Heart left ventricle (tissue), 16 donors: ENCODE measurements at regions not wholly inside any gene's neighbourhood (a gene's known extent, or its start where the extent isn't known, plus 50 kb on each side); places are given as distances from the start of the nearest gene placed in this dataset.

Experiments used
- ATAC-seq, 4 donors: fragments of 200-7000 bp; cut with Tn5 transposase; one replicate each; pipeline ENCODE4 v1.9.1; 2020 to 2022; ENCODE audit warnings: moderate library complexity in 4 of 4, mild to moderate bottlenecking in 3 of 4, moderate number of reproducible peaks in 1 of 4
- DNase-seq, 5 donors: peaks; one replicate each; pipeline ENCODE4 v3.0.0-alpha.2; 2020
- H3K27ac ChIP-seq, 12 donors: fragments of 200-600 bp; sonication (generic) in 4 of 12; one replicate each; pipeline versions ENCODE4 v1.5.0 to v1.8.0; 2016 to 2022; ENCODE audit warnings: mild to moderate bottlenecking in 2 of 12
- H3K27me3 ChIP-seq, 9 donors: fragments of 200-600 bp; sonication (generic) in 2 of 9; one replicate each; pipeline versions ENCODE4 v1.5.1 to v1.8.0; 2016 to 2022; ENCODE audit warnings: mild to moderate bottlenecking in 3 of 9
- H3K36me3 ChIP-seq, 9 donors: fragments of 200-600 bp; sonication (generic) in 2 of 9; one replicate each; pipeline versions ENCODE4 v1.5.0 to v1.8.0; 2018 to 2022; ENCODE audit warnings: mild to moderate bottlenecking in 2 of 9
- H3K4me1 ChIP-seq, 12 donors: fragments of 200-600 bp; sonication (generic) in 4 of 12; one replicate each; pipeline versions ENCODE4 v1.5.0 to v1.8.0; 2016 to 2022; ENCODE audit warnings: mild to moderate bottlenecking in 3 of 12
- H3K4me3 ChIP-seq, 12 donors: fragments of 200-600 bp; sonication (generic) in 4 of 12; one replicate each; pipeline versions ENCODE4 v1.5.0 to v1.8.0; 2017 to 2022; ENCODE audit warnings: mild to moderate bottlenecking in 9 of 12, moderate library complexity in 4 of 12
- H3K9me3 ChIP-seq, 12 donors: fragments of 200-600 bp; sonication (generic) in 4 of 12; one replicate each; pipeline versions ENCODE4 v1.5.0 to v1.8.0; 2016 to 2022; ENCODE audit warnings: mild to moderate bottlenecking in 1 of 12
- POLR2A ChIP-seq, 2 donors: fragments of 450-650 bp; IDR thresholded peaks; one replicate each; pipeline ENCODE4 v1.6.1; 2017; ENCODE audit warnings: antibody characterized with exemption in 2 of 2, mild to moderate bottlenecking in 2 of 2, moderate library complexity in 2 of 2
- WGBS, 4 donors: extraction: QIAGEN DNeasy Blood & Tissue Kit in 2 of 4; methylation state at CpG; one replicate each; pipeline versions ENCODE4 v1.1.5 to v1.1.7; 2013 to 2018; 5-methylcytosine and 5-hydroxymethylcytosine counted together
- intact Hi-C, 10 donors: fragments of 100-400 bp; cut with DNase I; formaldehyde crosslinking; loops; one replicate each; pipeline versions ENCODE4 v1.11.1 to v1.14.2; 2022
- TF ChIP-seq, protein P1 (sequence below), 12 donors: fragments of 200-600 bp; sonication (generic) in 4 of 12; IDR thresholded peaks; one replicate each; pipeline versions ENCODE4 v1.5.0 to v1.8.0; 2018 to 2022; ENCODE audit warnings: antibody characterized with exemption in 12 of 12, mild to moderate bottlenecking in 5 of 12
- donor health status: ischemic (EF 13 %, LVEDD 7.1; RV severe dilation, severe dysfunction).
- donor health status: healthy with polysubstance abuse.
- donor health status: DM: no; HTN: yes; CAD: no.
- donor health status: DM: no; HTN: no; CAD: no.
- donor health status: ischemic (EF 25% LVEDD 6.9; RV normal size, moderate dysfunction).
- donor health status: ischemic (EF 25% LVEDD 5.7; RV mildly dilated, moderate dysfunction).
- donor health status: healthy.
- donor health status: DM: yes; HTN: yes; CAD: no.
- donor health status: ischemic (EF 35%, LVEDD 5.7; RV mildly dilated, moderate dysfunction).
- donor health status: nonischemic (EF 11% LVEDD 7.7; RV severe dilation, severe dysfunction).
- donor health status: DM: yes; HTN: yes; CAD: no.
- donor health status: PGD.
- donor health status: ischemic (EF 29% LVEDD 5.4; RV normal size, mild dysfunction).
- donor health status: nonischemic (EF 23%, LVEDD 6.1; RV moderate dilation, normal function).

DNA sequence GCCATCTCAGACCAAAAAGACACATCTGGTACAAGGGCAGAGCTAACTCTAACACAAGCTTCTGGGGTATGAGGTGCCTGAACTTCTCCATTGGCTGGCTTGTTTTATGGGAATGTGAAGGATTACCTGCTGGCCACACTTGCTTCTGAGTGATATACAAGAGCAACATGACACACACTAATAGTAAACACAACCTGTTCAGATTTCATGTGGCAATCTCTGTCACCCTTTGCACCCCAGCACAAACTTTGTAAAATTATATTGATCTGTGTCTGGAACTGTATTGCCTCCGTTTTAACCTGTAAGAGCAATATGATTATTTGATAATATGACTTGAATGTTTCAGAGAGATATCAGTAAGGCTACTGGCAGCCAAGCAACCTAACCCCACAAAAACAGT is 276.7 kb downstream of the CCDC85A start:
- Histone ChIP-seq H3K9me3 (no peaks in the 10 kb centered on the region), H3K4me1 (no peaks in the 10 kb centered on the region), H3K27ac (no peak overlapping the region), H3K4me3 (no peak overlapping the region), H3K27me3 (no peaks in the 10 kb centered on the region), H3K36me3 (no peaks in the 10 kb centered on the region)
- no peak for TF ChIP-seq POLR2A (IDR thresholded peaks at IDR 0.05)
- ATAC-seq (no peak), DNase-seq (no peak)
- WGBS, 4 donors, result 49 to 90% (median 88%) methylated on average over 1 of the region's 1 CpG
- intact Hi-C loops, result loop anchor here in 2 of 10 donors (10.0 kb wide), 2 partner anchors 126 to 284 kb away; no protein-coding TSS in a partner anchor

DNA sequence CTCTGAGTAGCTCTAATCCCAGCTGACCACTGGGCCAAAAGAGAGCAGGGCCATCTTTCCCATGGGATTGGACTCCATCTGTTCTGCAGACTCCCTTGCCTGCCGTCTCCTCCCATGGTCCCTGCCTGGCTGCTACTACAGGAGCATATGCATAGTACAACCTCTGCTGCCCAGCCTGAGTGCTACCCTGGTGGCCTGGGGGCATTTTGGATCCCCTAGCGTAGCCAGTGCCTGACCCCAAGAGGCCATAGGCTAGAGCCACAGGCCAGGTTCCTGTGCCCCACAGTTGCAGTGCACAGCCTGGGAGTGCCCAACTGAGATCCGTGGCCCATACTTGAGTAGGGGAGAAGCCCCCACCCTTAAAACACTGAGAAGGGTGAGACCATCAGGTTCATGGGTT is 280.3 kb downstream of the CCDC85A start:
- H3K4me1 ChIP-seq, result no peaks in the 10 kb centered on the region
- ATAC-seq (no peak), DNase-seq (no peak)
- no peaks in the 10 kb centered on the region for H3K27me3 ChIP-seq
- TF ChIP-seq, protein P1, sequence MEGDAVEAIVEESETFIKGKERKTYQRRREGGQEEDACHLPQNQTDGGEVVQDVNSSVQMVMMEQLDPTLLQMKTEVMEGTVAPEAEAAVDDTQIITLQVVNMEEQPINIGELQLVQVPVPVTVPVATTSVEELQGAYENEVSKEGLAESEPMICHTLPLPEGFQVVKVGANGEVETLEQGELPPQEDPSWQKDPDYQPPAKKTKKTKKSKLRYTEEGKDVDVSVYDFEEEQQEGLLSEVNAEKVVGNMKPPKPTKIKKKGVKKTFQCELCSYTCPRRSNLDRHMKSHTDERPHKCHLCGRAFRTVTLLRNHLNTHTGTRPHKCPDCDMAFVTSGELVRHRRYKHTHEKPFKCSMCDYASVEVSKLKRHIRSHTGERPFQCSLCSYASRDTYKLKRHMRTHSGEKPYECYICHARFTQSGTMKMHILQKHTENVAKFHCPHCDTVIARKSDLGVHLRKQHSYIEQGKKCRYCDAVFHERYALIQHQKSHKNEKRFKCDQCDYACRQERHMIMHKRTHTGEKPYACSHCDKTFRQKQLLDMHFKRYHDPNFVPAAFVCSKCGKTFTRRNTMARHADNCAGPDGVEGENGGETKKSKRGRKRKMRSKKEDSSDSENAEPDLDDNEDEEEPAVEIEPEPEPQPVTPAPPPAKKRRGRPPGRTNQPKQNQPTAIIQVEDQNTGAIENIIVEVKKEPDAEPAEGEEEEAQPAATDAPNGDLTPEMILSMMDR (IDR thresholded peaks at IDR 0.05), result no peak
- no peak for TF ChIP-seq POLR2A (IDR thresholded peaks at IDR 0.05)
- no peaks in the 10 kb centered on the region for H3K36me3 ChIP-seq
- H3K4me3 ChIP-seq, result no peak overlapping the region
- intact Hi-C loops, result loop anchor here in 2 of 10 donors (10.0 kb wide), 2 partner anchors 129 to 281 kb away; no protein-coding TSS in a partner anchor
- no peaks in the 10 kb centered on the region for H3K9me3 ChIP-seq
- no peak overlapping the region for H3K27ac ChIP-seq
- 60 to 95% (median 77%) methylated on average over 1 to 3 of the region's 3 CpGs for WGBS, 4 donors

DNA sequence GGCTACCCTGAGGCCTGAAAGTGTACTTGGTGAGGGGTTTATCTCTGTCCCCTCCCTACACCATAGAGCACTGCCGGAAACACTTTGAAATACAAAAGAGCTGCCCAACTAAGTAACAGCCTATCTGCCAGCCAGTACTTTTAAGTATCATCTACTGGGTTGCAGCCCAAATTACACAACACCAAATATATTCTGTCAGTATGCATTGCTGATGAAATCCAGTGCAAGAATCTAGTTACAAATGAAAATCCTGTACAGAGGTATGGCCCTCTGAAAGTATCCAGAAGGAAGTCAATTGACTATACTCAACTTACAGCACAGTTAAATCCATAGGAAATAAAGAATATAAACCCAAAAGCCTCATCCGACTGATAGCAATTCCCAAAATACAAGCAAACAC is 280.8 kb downstream of the CCDC85A start:
- H3K9me3 ChIP-seq, result no peaks in the 10 kb centered on the region
- intact Hi-C loops, result loop anchor here in 2 of 10 donors (1.0 to 10.0 kb wide), 3 partner anchors 35 to 280 kb away; no protein-coding TSS in a partner anchor
- no peak overlapping the region for H3K4me3 ChIP-seq
- no peaks in the 10 kb centered on the region for H3K4me1 ChIP-seq
- no peaks in the 10 kb centered on the region for H3K36me3 ChIP-seq
- H3K27ac ChIP-seq, result no peak overlapping the region
- DNase-seq, result no peak
- no peak for TF ChIP-seq POLR2A (IDR thresholded peaks at IDR 0.05)
- TF ChIP-seq, protein P1 (IDR thresholded peaks at IDR 0.05), result no peak
- no peaks in the 10 kb centered on the region for H3K27me3 ChIP-seq
- WGBS, 4 donors, result 75 to 99% (median 84%) methylated on average over 2 of the region's 2 CpGs
- no peak for ATAC-seq

DNA sequence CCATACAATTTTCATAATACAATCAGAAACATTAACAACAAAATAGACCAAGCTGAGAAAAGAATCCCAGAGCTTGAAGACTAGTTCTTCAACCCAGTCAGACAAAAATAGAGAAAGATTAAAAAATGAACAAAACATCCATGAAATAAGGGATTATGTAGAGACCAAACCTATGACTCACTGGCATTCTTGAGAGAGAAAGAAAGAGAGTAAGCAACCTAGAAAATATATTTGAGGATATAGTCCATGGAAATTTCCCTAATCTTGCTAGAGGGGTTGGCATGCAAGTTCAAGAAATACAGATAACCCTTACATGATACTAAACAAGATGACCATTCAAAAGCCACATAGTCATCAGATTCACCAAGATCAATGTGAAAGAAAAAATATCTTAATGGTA is 281.7 kb downstream of the CCDC85A start:
- Histone ChIP-seq H3K4me3 (no peak overlapping the region), H3K36me3 (no peaks in the 10 kb centered on the region), H3K27ac (no peak overlapping the region), H3K4me1 (no peaks in the 10 kb centered on the region), H3K9me3 (no peaks in the 10 kb centered on the region), H3K27me3 (no peaks in the 10 kb centered on the region)
- ATAC-seq (no peak), DNase-seq (no peak)
- intact Hi-C loops, result loop anchor here in 2 of 10 donors (1.0 to 10.0 kb wide), 3 partner anchors 34 to 279 kb away; no protein-coding TSS in a partner anchor
- TF ChIP-seq, protein P1 (IDR thresholded peaks at IDR 0.05), result no peak
- TF ChIP-seq POLR2A (IDR thresholded peaks at IDR 0.05), result no peak

DNA sequence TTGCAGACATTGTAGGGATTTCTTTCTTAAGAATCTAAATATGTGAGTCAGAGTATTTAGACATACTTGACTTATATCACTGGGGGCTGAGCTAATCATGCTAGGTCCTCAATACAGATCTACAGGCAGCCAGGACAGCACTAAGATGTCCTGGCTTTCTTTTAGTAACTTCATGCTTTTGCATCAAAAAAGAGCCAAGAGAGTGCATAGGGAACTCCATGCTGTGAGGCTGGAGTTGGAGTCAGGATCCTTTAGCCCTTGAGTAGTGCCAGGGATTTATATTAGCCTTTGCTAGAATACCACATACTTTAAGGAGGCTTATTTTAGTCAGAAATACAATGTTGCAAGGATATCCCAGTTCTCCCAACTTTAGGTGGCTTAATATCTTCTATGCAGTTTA is 289.7 kb downstream of the CCDC85A start:
- H3K27ac ChIP-seq, result no peak overlapping the region
- H3K4me1 ChIP-seq, result peaks cover 0 to 19% (median 0%) of the 10 kb centered on the region in 12 donors
- intact Hi-C loops, result loop anchor here in 1 of 10 donors (10.0 kb wide), 1 partner anchor 281 kb away; no protein-coding TSS in a partner anchor
- H3K4me3 ChIP-seq, result no peak overlapping the region
- H3K36me3 ChIP-seq, result no peaks in the 10 kb centered on the region
- no peaks in the 10 kb centered on the region for H3K9me3 ChIP-seq
- TF ChIP-seq, protein P1 (IDR thresholded peaks at IDR 0.05), result no peak
- TF ChIP-seq POLR2A (IDR thresholded peaks at IDR 0.05), result no peak
- ATAC-seq (no peak), DNase-seq (no peak)
- no peaks in the 10 kb centered on the region for H3K27me3 ChIP-seq
